H4 (cell line): ENCODE measurements at regions not wholly inside any gene's neighbourhood (a gene's known extent, or its start where the extent isn't known, plus 50 kb on each side); places are given as distances from the start of the nearest gene placed in this dataset.
"Not testable (repeated sequence)": the region's sequence is repeated elsewhere in the genome, so short reads cannot be mapped to it uniquely, and the experiment has no call there.

ENCODE experiments used
- DNase-seq: peaks from one replicate; pipeline ENCODE4 v3.0.0-alpha.2; 2015; ENCODE audit warnings: low spot score

- not testable (repeated sequence) for DNase-seq
These were observed 200.8 kb downstream of the USP22 start for GRCh38 chr17:20842012-20842411.

GRCh38 chr17:20843261-20843660 lies 199.6 kb downstream of the USP22 start:
- DNase-seq = not testable (repeated sequence)

GRCh38 chr17:20843799-20844553 lies 198.8 kb downstream of the USP22 start:
- DNase-seq = not testable (repeated sequence)

DNA sequence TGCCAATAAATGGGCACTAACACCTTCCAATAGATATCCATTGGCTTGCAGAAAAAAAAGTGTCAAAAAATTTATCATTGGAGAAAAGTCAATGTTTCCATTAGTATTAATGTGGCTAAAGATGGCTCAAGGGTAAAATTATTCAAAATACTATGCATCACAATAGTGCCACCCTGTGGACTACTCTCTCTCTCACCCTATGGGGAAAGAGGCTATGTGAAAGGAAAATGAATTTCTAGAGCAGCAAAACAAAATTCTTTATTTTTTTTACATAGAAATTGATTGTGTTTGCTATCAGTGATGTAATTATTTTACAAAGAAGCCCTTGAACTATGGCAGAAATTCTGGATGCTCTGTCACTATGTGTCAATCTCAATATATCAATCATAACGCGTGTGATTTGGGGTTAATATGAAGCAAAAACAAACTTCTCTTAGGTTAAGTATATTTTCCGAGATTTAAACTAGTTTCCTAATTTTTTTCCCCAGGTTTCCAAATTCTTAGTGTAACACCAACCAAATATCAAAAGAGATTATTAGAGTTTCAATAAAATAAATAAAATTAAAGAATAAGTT lies 193.9 kb downstream of the USP22 start:
- not testable (repeated sequence) for DNase-seq

- not testable (repeated sequence) for DNase-seq
These were observed 191.1 kb downstream of the USP22 start for GRCh38 chr17:20851591-20852238.

DNA sequence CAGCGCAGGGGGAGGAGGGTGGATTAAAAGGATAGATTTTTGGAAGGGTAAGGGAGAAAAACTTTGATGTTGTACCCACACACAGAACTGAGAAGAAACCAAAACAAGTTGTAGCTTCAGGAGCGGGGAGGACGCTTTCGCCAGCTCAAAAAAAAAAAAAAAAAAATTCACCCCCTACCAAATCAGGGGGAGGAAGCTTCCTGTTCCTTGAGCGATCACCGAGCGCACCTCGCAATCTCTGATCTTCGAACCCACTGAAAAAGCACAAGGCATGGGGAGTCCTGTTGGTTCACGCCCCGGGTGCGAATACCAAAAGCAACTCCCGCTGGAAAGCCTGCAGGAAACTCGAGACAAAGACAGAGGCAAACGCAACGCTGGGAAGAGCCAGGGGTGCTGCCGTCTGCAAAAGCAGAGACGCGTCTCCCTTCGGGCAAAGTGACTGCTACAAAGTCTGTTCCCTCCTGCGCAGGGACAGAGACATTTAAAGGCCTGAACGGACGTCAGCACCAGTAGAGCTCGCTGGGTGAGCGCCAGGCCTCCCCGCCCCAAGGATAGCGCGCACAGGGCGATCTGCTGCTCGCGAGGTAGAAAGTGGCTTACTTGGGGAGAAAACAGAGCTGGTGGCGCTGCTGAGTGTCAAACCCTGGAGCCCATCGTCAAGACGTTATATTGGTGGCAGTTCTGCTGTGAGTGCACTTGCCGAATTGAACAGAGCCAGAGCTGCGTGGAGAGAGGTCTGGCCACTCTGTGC lies 190.4 kb downstream of the USP22 start:
- DNase-seq = peak; percentile 25

DNA sequence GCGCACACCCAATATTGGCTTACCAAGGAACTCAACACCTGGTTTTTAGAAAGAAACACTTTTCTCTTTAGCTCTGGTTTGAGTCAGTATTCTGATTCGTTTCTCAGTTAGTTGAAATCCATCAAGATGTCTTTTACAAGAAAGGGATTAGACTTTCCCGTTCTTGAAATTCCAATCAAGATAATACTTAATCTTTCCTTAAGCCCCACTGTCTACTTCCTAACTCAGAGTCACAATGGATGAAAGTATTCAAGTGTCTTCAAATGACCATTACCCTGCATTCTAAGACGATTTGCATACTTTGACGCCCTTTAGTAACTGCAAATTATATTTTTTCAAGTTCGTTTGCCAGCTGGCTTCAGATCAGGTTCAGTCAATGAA lies 189.8 kb downstream of the USP22 start:
- no peak for DNase-seq

- not testable (repeated sequence) for DNase-seq
These were observed 186.8 kb downstream of the USP22 start for GRCh38 chr17:20855910-20856470.

- peak; percentile 21 for DNase-seq
These were observed 176.2 kb downstream of the USP22 start for GRCh38 chr17:20866444-20867209.

DNA sequence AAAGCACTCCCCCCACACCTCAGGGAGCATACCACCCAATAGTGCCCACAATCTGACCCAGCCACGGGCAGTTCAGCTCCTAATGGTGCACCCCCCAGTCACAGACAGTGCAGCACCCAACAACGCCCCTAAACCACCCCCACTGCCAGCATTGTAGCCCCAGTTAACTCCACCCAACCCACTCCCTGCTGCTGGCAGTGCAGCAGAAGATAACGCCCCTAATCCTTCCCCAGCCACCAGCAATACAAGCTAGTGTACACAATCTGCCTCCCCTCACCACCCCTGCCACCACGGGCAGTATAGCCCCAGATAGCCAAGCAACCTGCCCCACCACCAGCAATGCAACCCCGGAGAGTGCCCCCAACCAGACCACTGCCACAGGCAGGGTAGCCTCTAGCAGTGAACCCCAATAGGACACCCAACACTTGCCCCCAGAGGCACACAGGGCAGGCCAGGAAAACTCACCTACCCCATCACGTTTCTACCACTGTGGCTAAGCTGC lies 175.3 kb downstream of the USP22 start:
- not testable (repeated sequence) for DNase-seq

- peak; percentile 77 for DNase-seq
These were observed 174.7 kb downstream of the USP22 start for GRCh38 chr17:20867938-20868661.

GRCh38 chr17:20868662-20869007 lies 174.2 kb downstream of the USP22 start:
- DNase-seq = not testable (repeated sequence)

GRCh38 chr17:20873173-20873572 lies 169.6 kb downstream of the USP22 start:
- not testable (repeated sequence) for DNase-seq

DNA sequence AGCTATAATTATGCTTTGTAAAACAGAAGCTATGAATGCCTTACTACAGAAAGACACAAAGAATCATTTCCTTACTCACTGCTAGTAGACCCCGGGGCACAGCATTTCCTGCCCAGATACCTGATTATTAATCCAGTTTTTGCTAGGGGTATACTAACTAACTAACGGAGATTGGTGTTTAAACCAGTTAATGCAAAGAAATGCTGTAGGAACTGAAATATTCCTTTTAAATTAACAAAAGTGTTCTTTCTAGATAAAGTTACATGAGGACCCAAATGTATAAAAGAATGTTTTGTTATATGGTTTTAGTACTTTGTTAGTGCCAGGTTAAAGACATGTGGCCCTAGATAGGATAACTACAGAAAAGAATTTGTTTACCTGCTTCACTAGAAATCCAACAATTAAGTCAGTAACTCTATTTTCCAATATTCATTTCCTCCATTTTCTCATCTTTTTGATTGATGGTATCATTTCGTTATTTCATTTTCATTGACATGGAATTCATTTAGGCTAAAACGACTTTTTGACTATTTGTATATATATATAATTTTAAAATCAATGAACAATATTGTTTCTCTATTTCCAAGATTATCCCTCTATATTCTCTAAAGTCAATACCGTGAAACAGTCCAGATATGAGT lies 169.0 kb downstream of the USP22 start:
- DNase-seq = not testable (repeated sequence)

DNA sequence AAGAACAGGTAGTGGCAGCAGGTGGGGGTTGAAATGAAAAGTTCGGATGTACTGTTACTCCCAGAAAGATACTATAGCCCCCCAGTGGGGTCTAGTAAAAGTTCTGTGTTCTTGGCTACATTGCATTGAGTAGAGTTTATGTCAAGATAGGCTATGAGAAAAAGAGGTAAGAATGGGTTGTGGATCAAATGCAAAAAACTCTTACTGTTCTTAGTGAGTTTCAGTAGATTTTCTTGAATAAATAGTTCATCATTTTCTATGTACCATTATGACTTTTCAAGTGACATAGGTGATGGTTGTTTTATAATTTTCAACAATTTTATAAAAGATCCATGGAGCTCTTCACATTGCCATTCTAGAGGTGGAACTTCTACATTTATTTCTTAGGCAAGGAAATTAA lies 165.4 kb downstream of the USP22 start:
- DNase-seq = not testable (repeated sequence)

- DNase-seq = no peak
These were observed 152.5 kb downstream of the USP22 start for GRCh38 chr17:20890338-20890737.

- not testable (repeated sequence) for DNase-seq
These were observed 147.4 kb downstream of the USP22 start for GRCh38 chr17:20895426-20895825.

- no peak for DNase-seq
These were observed 146.6 kb downstream of the USP22 start for GRCh38 chr17:20896153-20896649.

DNA sequence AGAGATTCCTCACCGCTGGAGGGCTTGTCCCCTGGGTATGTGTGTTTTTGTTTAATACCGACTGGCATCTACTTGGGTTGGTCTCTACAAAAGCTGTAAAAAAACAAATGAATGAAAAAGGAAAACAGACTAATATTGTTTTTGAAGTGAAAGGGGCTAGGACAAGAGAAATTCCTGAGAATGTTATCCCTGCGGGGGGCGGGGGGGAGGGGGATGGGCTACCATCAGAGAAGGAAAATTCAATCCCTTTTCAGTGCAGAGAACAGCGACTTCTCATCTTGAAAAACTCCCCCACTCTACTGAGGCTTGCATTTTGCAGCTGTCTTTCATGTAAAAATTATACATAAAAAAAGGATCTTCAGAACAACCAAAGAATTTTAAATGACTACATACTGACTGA lies 144.1 kb downstream of the USP22 start:
- DNase-seq = not testable (repeated sequence)

GRCh38 chr17:20902496-20902895 lies 140.3 kb downstream of the USP22 start:
- not testable (repeated sequence) for DNase-seq
